H1 (cell line): ENCODE measurements at regions not wholly inside any gene's neighbourhood (a gene's known extent, or its start where the extent isn't known, plus 50 kb on each side); places are given as distances from the start of the nearest gene placed in this dataset.

Experiments used
- CTCF ChIA-PET: fragments of 300-600 bp; sonication (Branson Sonifier 250); formaldehyde crosslinking; loops from one replicate; lab custom pipeline; 2021; ENCODE audit not compliant: partially characterized antibody; lab: Charles Lee
- POLR2A ChIA-PET: fragments of 300-600 bp; sonication (Branson Sonifier 250); formaldehyde crosslinking; loops from one replicate; lab custom pipeline; 2021; ENCODE audit warnings: inconsistent platforms; ENCODE audit not compliant: partially characterized antibody; lab: Charles Lee
- DNase-seq, 2 experiments: peaks; one replicate each; pipeline versions ENCODE4 v3.0.0 to v3.0.0-alpha.2; 2010 to 2022; ENCODE audit warnings: low spot score in 2 of 2, low read depth in 1 of 2, mixed read lengths in 1 of 2
- FAIRE-seq: peaks from 2 replicates; lab custom pipeline; 2011; peaks lifted over from hg19 to GRCh38; lab: Jason Lieb, UNC
- H2AFZ ChIP-seq: 2 replicates; pipeline ENCODE4 v1.8.1; 2012; ENCODE audit warnings: low read length, inconsistent platforms
- H2AK5ac ChIP-seq: 2 replicates; pipeline ENCODE4 v1.6.1; 2013; ENCODE audit warnings: low read depth, low read length
- H2BK120ac ChIP-seq: replicated peaks from 2 replicates; pipeline ENCODE3; 2013; ENCODE audit warnings: low read depth, low read length, inconsistent platforms
- H2BK12ac ChIP-seq: 2 replicates; pipeline ENCODE4 v1.6.1; 2013; ENCODE audit warnings: low read depth, low read length
- H2BK15ac ChIP-seq: 2 replicates; pipeline ENCODE4 v1.6.1; 2013; ENCODE audit warnings: low read length
- H2BK20ac ChIP-seq: 2 replicates; pipeline ENCODE4 v1.6.1; 2013; ENCODE audit warnings: low read length
- H2BK5ac ChIP-seq: 2 replicates; pipeline ENCODE4 v1.6.1; 2013; ENCODE audit warnings: low read depth, low read length
- H3K14ac ChIP-seq: 2 replicates; pipeline ENCODE4 v1.6.1; 2013; ENCODE audit warnings: inconsistent platforms; ENCODE audit not compliant: insufficient read length
- H3K18ac ChIP-seq: 2 replicates; pipeline ENCODE4 v1.6.1; 2013; ENCODE audit warnings: low read length; ENCODE audit errors: extremely low read depth
- H3K23ac ChIP-seq: 2 replicates; pipeline ENCODE4 v1.6.1; 2013; ENCODE audit warnings: inconsistent platforms; ENCODE audit not compliant: insufficient read length
- H3K23me2 ChIP-seq: 2 replicates; pipeline ENCODE4 v1.6.1; 2013; ENCODE audit warnings: low read depth, low read length
- H3K27ac ChIP-seq: 2 replicates; pipeline ENCODE4 v1.6.1; 2011; ENCODE audit warnings: low read depth, low read length, inconsistent platforms
- H3K27me3 ChIP-seq, 4 experiments: replicated peaks in 1 of 4; 1 replicate in 1 of 4; 2 replicates in 3 of 4; pipeline versions ENCODE4 v1.6.1 to v1.8.1; 2011 to 2013; ENCODE audit warnings: low read length in 3 of 4, mild to moderate bottlenecking in 3 of 4, inconsistent platforms in 2 of 4, mixed read lengths in 2 of 4, moderate library complexity in 1 of 4; ENCODE audit not compliant: control insufficient read depth in 3 of 4, insufficient read depth in 3 of 4; ENCODE audit errors: extremely low read depth in 1 of 4
- H3K36me3 ChIP-seq, 4 experiments: 2 replicates each; pipeline versions ENCODE4 v1.6.1 to v1.8.1; 2011 to 2013; ENCODE audit warnings: mild to moderate bottlenecking in 4 of 4, low read length in 3 of 4, moderate library complexity in 2 of 4, control low read depth in 1 of 4, inconsistent platforms in 1 of 4; ENCODE audit not compliant: insufficient read depth in 4 of 4, control insufficient read depth in 2 of 4
- H3K4ac ChIP-seq: replicated peaks from 2 replicates; pipeline ENCODE3; 2013; ENCODE audit warnings: low read length, low read depth, mixed read lengths, inconsistent platforms; ENCODE audit not compliant: insufficient read length
- H3K4me1 ChIP-seq, 4 experiments: replicated peaks in 1 of 4; 1 replicate in 1 of 4; 2 replicates in 3 of 4; pipeline versions ENCODE4 v1.6.1 to v1.8.1; 2011 to 2013; ENCODE audit warnings: low read length in 3 of 4, inconsistent platforms in 2 of 4, mixed read lengths in 1 of 4; ENCODE audit not compliant: insufficient read depth in 4 of 4, control insufficient read depth in 3 of 4
- H3K4me2 ChIP-seq, 2 experiments: 2 replicates each; pipeline versions ENCODE4 v1.6.1 to v1.8.1; 2011 to 2013; ENCODE audit warnings: low read depth in 2 of 2, low read length in 2 of 2, control low read depth in 1 of 2, inconsistent platforms in 1 of 2, mild to moderate bottlenecking in 1 of 2; ENCODE audit not compliant: insufficient read depth in 1 of 2
- H3K4me3 ChIP-seq, 4 experiments: fragments of 200-600, 300-600 bp in 1 of 4; sonication (generic), shearing (Covaris generic), sonication (Bioruptor Twin) in 1 of 4; 2 replicates each; pipeline versions ENCODE4 v1.5.1 to v1.8.1; 2011 to 2016; ENCODE audit warnings: low read length in 4 of 4, low read depth in 3 of 4, control low read depth in 2 of 4, inconsistent platforms in 2 of 4, mild to moderate bottlenecking in 2 of 4, mixed read lengths in 1 of 4, moderate library complexity in 1 of 4; ENCODE audit not compliant: insufficient read depth in 2 of 4; ENCODE audit errors: extremely low read depth in 1 of 4
- H3K56ac ChIP-seq: replicated peaks from 2 replicates; pipeline ENCODE3; 2013; ENCODE audit warnings: low read depth, mild to moderate bottlenecking, mixed read lengths, low read length, inconsistent platforms; ENCODE audit not compliant: insufficient read length
- H3K79me1 ChIP-seq: 2 replicates; pipeline ENCODE4 v1.6.1; 2013; ENCODE audit warnings: low read depth, low read length, control low read depth
- H3K79me2 ChIP-seq, 2 experiments: 2 replicates each; pipeline versions ENCODE4 v1.6.1 to v1.8.1; 2012 to 2013; ENCODE audit warnings: low read length in 2 of 2, mild to moderate bottlenecking in 2 of 2, inconsistent platforms in 1 of 2; ENCODE audit not compliant: insufficient read depth in 2 of 2, control insufficient read depth in 1 of 2
- H3K9ac ChIP-seq, 4 experiments: replicated peaks in 1 of 4; 1 replicate in 1 of 4; 2 replicates in 3 of 4; pipeline versions ENCODE4 v1.6.1 to v1.8.1; 2011 to 2013; ENCODE audit warnings: low read depth in 3 of 4, low read length in 3 of 4, control low read depth in 2 of 4, mild to moderate bottlenecking in 2 of 4, moderate library complexity in 2 of 4, inconsistent platforms in 1 of 4; ENCODE audit errors: extremely low read depth in 1 of 4
- H3K9me3 ChIP-seq, 2 experiments: 2 replicates each; pipeline versions ENCODE4 v1.6.1 to v1.8.1; 2012 to 2013; ENCODE audit warnings: mild to moderate bottlenecking in 2 of 2, moderate library complexity in 2 of 2, control low read depth in 1 of 2, inconsistent platforms in 1 of 2, low read depth in 1 of 2, low read length in 1 of 2, mixed read lengths in 1 of 2; ENCODE audit not compliant: insufficient read depth in 2 of 2
- H4K20me1 ChIP-seq, 2 experiments: replicated peaks in 1 of 2; 2 replicates each; pipeline versions ENCODE3 to v1.8.1; 2011 to 2013; ENCODE audit warnings: inconsistent platforms in 2 of 2, low read length in 2 of 2, mild to moderate bottlenecking in 1 of 2; ENCODE audit not compliant: insufficient read depth in 2 of 2, control insufficient read depth in 1 of 2
- H4K5ac ChIP-seq: 2 replicates; pipeline ENCODE4 v1.6.1; 2013; ENCODE audit warnings: low read length, low read depth, mixed read lengths, inconsistent platforms; ENCODE audit not compliant: insufficient read length
- H4K8ac ChIP-seq: 2 replicates; pipeline ENCODE4 v1.8.0; 2013; ENCODE audit warnings: mild to moderate bottlenecking, moderate library complexity, low read length, inconsistent platforms; ENCODE audit not compliant: insufficient read depth; ENCODE audit errors: extremely low read depth
- H4K91ac ChIP-seq: replicated peaks from 2 replicates; pipeline ENCODE3; 2013; ENCODE audit warnings: low read length, mixed read lengths, inconsistent platforms; ENCODE audit not compliant: insufficient read length
- CHD2 ChIP-seq: IDR thresholded peaks from 2 replicates; pipeline ENCODE4 v1.6.1; 2012; ENCODE audit warnings: low read length, improper control_type of control experiment
- EGR1 ChIP-seq: IDR thresholded peaks from 2 replicates; pipeline ENCODE4 v1.6.1; 2011; ENCODE audit warnings: low read depth, low read length, borderline replicate concordance
- EZH2 ChIP-seq: fragments of 200-600 bp; sonication (generic); IDR thresholded peaks from 2 replicates; pipeline ENCODE4 v1.7.1; 2012; ENCODE audit warnings: low read depth, mild to moderate bottlenecking, moderate library complexity, low read length, inconsistent platforms; ENCODE audit not compliant: severe bottlenecking
- GTF2F1 ChIP-seq: IDR thresholded peaks from 2 replicates; pipeline ENCODE4 v1.6.1; 2012; ENCODE audit warnings: low read depth, low read length, improper control_type of control experiment, borderline replicate concordance
- MAX ChIP-seq: IDR thresholded peaks from 2 replicates; pipeline ENCODE4 v1.6.1; 2012; ENCODE audit warnings: inconsistent platforms
- POLR2A ChIP-seq, 2 experiments: IDR thresholded peaks; 1 replicate in 1 of 2; 2 replicates in 1 of 2; pipeline ENCODE4 v1.6.1; 2011; ENCODE audit warnings: low read depth in 2 of 2, low read length in 2 of 2, mild to moderate bottlenecking in 2 of 2; ENCODE audit errors: control extremely low read depth in 1 of 2
- SP4 ChIP-seq: IDR thresholded peaks from 2 replicates; pipeline ENCODE4 v1.6.1; 2012; ENCODE audit warnings: low read length, inconsistent platforms
- TAF1 ChIP-seq: IDR thresholded peaks from 2 replicates; pipeline ENCODE4 v1.6.1; 2011; ENCODE audit warnings: mild to moderate bottlenecking, low read depth, low read length
- TAF7 ChIP-seq: optimal IDR thresholded peaks from 2 replicates; pipeline ENCODE3; 2011; ENCODE audit warnings: low read depth, mild to moderate bottlenecking, inconsistent platforms, low read length, moderate library complexity, borderline replicate concordance
- TCF12 ChIP-seq: IDR thresholded peaks from 2 replicates; pipeline ENCODE4 v1.6.1; 2011; ENCODE audit warnings: low read depth, mild to moderate bottlenecking, low read length
- TEAD4 ChIP-seq: IDR thresholded peaks from 2 replicates; pipeline ENCODE4 v1.6.1; 2012; ENCODE audit warnings: low read depth, low read length, inconsistent platforms, mixed read lengths
- WGBS, 2 experiments: shearing (Covaris generic) in 1 of 2; methylation state at CpG; one replicate each; pipeline versions ENCODE4 v1.1.6 to v1.1.7; 2013 to 2015; ENCODE audit warnings: low lambda C conversion rate in 2 of 2, mixed read lengths in 2 of 2, inconsistent platforms in 1 of 2, low coverage in 1 of 2, missing lambda C conversion rate in 1 of 2; ENCODE audit not compliant: insufficient replicate concordance in 2 of 2, insufficient coverage in 1 of 2, insufficient read length in 1 of 2; ENCODE audit errors: extremely low coverage in 1 of 2, missing lambda C conversion rate in 1 of 2; 5-methylcytosine and 5-hydroxymethylcytosine counted together

GRCh38 chr3:8233938-8234337, 267.7 kb upstream of the LMCD1 start:
- Histone ChIP-seq H3K23me2 (no peaks in the 10 kb centered on the region), H3K27ac (no peak overlapping the region), H3K4me3 (no peak overlapping the region), H2BK120ac (no peak overlapping the region), H4K91ac (no peak overlapping the region), H3K4me1 (no peaks in the 10 kb centered on the region; a peak in 1 of 7 replicates), H2BK20ac (no peak overlapping the region), H3K79me2 (no peaks in the 10 kb centered on the region), H4K8ac (no peak overlapping the region), H4K20me1 (no peaks in the 10 kb centered on the region), H3K14ac (no peak overlapping the region), H2AK5ac (no peak overlapping the region), H2BK5ac (no peak overlapping the region), H3K9me3 (no peaks in the 10 kb centered on the region), H3K36me3 (no peaks in the 10 kb centered on the region), H3K4me2 (no peak overlapping the region), H3K9ac (no peak overlapping the region), H2BK15ac (no peak overlapping the region), H4K5ac (no peak overlapping the region), H2AFZ (no peak overlapping the region), H3K23ac (no peak overlapping the region), H2BK12ac (no peak overlapping the region), H3K27me3 (no peaks in the 10 kb centered on the region), H3K56ac (no peak overlapping the region), H3K4ac (no peak overlapping the region), H3K79me1 (no peaks in the 10 kb centered on the region), H3K18ac (no peak overlapping the region)
- WGBS, 2 experiments: 97% methylated on average over 2 of the region's 2 CpGs; no CpG with 5 or more reads in 1 of the 2 experiments
- ChIA-PET POLR2A (no interaction called here), CTCF (interaction anchor here (0.6 to 1.0 kb wide), 2 partner anchors 87 to 368 kb away, joined by 3 to 5 read pairs; no protein-coding TSS in a partner anchor)
- TF ChIP-seq EGR1 (no peak), MAX (no peak), GTF2F1 (no peak), CHD2 (no peak), TAF7 (no peak), POLR2A (IDR thresholded peaks at IDR 0.05; ENCODE audit: control extremely low read depth in 1 of 2, low read depth in 2 of 2, low read length in 2 of 2) (no peak), SP4 (no peak), TCF12 (no peak), TEAD4 (no peak), TAF1 (no peak), EZH2 (no peak)
- DNase-seq (no peak), FAIRE-seq (no peak)
